HG02938 (cell line): ENCODE measurements at regions not wholly inside any gene's neighbourhood (a gene's known extent, or its start where the extent isn't known, plus 50 kb on each side); places are given as distances from the start of the nearest gene placed in this dataset.
"Not testable (repeated sequence)": the region's sequence is repeated elsewhere in the genome, so short reads cannot be mapped to it uniquely, and the experiment has no call there.

Source experiments
- ATAC-seq: cut with Tn5 transposase; IDR thresholded peaks from one replicate; pipeline ENCODE4 v1.9.1; 2021; ENCODE audit warnings: mild to moderate bottlenecking, moderate library complexity; ENCODE audit not compliant: unreplicated experiment

DNA sequence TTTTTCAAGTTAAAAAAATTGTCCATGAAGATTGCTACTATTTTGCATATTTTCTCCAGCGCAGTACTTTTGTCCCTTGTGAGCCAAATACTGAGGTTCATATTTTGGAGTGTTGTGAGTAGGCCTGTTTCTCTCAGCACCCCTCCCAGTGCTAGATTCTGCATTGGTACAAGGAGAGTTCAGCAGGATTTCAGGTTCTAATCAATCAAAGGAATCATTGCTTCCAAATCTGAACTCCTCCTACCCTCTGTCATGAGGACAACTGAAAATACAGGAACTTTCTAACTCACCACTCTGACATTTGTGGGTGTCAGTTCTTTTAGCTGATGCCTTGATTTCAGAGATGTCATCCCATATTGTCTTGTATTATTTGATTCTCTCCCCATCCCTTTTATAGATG is 299.9 kb downstream of the FZD1 start:
- no peak for ATAC-seq

DNA sequence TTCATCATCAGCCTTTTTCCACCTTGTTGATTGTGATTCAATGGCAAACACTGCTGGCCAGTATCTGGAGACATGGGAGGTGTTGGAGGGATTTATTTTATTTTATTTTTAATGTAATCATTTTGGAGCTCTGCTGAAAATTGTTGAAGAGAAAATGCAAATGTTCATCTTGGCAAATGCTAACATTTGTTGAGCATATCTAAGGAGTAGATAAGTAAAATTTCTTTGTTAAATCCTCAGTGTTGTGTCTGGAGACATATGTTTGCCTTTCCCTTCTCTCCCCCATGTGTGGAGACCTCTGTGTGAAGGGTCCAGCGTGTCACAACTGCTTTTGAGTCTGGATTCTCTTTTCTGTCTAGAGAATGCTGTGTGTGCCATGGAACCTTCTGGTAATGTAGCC is 300.3 kb downstream of the FZD1 start:
- ATAC-seq: no peak

DNA sequence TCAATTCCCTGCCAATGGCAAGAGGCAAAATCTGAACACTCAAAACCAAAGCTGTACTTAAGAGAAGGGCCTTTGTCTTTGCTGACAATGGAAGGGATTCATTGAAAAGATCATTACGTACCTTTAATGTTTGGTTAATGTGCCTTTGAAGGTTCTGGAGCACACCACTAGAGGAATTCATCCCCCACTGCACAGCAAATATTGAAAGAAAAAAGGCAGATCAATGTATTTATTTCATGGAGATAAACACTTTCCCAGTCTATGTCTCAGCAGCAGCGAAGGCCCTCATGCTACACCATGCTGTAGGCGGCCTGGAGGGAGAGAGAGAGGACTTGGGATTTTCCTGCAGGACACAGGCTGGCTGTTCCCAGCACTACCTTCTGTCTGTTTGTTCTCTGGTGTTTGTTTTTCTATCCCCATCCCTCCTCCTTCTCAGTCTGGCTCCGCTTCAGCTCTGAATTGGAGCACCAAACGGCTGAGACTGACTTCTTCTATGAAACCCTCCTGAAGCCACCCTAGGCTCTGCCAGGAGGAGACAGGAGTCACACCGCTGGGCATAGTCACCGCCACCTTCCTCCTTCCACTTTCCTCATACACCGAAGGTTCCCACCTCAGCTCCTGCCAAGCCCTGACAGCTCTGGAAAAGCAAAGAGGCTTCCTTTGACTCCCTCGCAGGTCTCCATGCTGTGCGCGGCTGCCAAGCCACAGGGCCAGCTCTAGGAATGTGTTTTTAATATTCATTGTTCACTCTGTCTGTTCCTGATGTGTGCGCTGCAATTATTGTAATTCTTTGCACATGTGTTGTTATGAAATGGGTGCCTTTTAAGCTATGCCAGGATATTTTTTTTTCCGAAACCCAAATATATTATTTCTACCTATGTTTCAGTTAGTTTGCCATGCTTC is 301.5 kb downstream of the FZD1 start:
- ATAC-seq: no peak

DNA sequence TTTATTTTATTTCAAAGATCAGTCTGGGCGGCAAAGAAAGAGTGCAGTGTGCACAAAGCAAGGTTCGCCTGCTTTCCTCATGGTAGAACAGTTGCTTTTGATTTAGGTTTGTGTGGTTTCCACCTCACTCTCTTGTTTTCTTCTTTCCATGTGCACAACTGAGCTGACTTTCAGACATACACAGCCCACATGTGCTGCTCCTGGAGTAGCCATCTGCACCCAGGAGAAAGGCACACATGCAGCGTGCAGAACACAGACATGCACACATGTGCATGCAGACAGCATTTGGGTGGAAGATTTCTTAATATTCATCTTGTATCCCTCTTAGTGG is 302.1 kb downstream of the FZD1 start:
- no peak for ATAC-seq

DNA sequence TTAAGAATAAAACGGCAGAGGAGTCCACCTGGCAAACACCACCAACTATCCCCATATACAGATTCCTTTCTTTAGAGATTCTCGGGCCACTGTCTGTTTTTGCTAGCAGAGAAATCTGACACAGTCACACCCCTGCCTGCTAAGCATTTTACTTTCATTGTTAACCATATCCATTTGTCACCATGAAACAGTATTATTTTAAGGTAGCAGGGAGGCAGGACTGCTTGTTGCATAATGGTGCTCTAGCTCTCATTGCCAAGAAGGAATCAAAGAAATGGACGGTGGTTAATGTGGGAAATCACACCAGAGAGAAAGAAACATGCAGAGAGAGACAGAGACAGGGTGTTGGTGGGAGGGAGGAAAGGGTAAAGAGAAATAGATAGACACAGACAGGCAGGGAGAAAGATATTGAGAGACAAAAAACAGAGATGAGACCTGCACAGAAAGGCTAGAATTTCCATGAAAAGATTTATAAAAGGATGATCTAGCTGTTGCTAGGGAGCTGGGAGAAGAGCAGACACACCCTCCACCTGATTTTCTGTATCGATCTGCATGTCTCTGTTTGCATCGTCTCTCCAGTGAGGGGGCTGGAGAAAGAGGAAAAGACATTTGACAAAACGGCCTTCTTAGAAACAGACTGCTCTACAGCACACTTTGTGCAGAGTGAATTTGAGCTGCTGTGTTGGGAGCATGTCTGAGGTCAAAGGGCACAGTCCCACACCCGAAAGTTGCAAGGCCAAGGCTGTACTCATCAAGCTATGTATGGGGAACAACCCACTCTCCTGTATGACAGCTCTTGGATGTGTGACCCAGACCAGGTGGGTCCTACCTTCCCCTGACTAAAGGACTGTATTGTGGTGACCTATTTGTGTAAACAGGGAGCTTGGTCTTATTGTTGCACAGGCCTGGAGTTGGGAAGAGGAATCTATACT is 303.1 kb downstream of the FZD1 start:
- no peak for ATAC-seq

DNA sequence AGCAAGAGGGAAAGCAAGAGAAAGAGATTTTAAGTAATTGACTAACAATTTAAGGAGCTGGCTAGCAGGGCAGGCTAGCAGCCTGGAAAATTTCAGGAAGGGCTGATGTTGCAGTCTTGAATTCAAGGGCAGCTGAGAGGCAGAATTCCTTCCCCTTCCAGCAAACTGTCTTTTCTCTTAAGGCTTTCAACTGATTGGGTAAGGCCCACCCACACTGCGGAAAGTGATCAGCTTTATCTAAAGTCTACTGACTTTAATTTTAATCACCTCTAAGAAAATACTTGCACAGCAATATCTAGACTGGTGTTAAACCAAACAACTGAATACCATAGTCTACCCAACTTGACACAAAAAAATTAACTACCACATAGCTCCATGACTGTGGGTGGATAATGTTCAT is 303.9 kb downstream of the FZD1 start:
- ATAC-seq: no peak

DNA sequence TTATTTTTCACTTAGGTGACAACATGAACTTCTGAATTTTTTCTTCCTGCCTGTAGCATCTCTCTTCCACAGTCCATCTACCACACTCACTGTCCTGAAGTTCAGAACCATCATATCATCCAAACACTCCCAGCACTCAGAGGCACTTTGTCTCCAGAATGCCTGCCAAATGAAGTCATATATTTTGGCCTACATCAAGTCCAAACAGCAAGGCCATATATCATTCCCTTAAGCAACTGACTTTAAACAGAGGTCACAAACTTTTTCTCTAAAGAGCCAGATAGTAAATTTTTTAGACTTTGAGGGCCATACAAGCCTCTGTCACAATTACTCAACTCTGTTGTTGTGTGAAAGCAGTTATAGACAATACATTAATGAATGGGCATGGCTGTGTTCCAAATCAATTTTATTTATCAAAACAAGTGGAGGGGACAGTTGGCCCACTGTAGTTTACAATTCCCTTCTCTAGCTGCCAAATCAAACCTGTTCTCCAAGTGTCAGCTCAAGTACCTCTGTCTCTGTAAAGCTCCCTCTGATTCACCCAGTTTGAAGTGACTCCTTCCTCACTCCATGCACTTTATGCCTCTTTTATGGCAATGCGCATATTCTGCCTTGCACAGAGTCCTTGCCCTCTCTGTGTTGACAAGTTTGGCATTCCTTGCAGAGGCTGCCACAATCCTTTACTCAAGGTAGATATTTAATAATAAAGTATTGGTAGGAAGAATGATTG is 305.7 kb downstream of the FZD1 start:
- ATAC-seq: no peak

DNA sequence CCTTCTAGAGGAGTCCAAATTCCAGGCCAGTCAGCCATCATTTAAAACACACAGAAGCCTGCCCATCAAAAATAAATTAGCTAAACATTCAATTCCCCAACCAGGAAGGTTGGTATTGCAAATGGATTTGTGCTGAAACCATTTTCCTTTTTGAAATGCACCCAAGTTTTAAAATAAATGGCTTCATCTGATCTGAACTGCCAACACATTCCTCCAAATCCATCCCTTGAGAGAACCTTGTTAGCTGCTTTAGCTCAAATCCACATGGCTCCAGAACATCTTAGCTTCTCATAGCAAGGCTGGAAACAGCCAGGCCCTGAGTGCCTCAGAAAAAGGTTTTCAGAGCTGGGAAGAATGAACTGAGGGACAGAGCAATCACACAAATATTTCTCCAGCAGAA is 306.3 kb downstream of the FZD1 start:
- no peak for ATAC-seq

DNA sequence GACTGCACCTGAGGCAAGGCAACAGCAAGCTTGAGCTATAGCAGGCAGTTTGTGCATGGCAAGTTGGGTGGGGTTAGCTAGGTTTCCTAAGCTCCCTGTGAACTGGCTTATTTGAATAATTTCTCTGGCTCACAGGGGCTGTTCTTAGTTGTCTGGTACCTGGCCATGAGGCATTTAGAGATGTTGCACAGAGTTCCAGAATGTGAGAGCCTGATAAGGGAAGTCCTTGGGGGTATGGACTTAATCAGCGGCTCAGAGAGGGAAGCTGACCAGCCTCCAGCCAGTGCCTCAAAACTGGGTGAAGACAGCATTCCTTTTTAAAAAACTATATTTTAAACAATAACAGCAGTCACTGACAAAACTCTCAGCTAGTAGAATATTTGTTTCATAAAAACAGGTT is 307.4 kb downstream of the FZD1 start:
- no peak for ATAC-seq

DNA sequence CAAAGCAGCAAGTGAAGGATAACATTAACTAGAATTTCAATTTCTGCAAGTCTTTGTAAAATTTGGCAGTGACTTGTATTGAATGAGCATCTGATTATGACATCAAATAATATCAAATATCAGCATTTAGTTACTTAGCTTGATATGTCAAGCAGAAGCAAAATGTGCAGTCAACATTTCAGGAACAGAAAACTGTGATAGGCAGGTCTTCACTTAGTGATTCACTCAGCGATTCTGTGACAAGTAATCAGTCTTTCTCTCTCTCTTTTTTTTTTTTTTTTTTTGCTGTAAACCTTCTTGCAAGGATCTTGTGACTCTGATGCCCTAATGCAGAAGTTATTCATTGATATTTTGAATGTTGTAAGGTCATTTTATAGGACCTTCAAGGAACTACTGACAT is 307.1 kb downstream of the MTERF1 start:
- ATAC-seq: no peak

DNA sequence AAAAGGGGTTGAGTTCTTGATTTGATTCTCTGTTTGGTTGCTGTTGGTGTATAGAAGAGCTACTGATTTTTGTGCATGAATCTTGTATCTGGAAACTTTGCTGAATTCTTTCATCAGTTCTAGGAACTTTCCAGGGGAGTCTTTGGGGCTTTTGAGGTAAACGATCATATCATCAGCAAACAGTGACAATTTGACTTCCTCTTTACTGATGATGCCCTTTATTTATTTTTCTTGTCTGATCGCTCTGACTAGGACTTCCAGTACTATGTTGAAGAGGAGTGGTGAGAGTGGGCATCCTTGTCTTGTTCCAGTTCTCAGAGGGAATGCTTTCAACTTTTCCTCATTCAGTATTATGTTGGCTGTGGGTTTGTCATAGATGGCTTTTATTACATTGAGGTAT is 304.0 kb downstream of the MTERF1 start:
- not testable (repeated sequence) for ATAC-seq

DNA sequence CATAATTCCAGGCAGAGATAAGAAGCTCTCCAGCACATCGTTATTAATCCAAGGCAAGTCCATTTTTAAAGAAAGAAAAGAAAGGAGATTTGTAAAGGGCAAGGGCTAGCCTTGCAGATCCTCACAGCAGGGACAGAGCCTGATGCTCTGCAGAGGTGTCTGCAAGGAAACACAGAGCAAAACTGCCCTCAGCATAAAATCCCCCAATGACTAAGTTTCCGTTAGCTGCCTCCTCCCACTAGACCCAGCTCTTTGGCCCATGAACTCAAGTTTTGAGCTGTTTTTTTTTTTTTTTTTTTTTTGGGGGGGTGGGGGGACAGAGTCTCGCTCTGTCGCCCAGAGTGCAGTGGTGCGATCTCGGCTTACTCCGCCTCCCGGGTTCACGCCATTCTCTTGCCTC is 300.7 kb downstream of the MTERF1 start:
- ATAC-seq: no peak

DNA sequence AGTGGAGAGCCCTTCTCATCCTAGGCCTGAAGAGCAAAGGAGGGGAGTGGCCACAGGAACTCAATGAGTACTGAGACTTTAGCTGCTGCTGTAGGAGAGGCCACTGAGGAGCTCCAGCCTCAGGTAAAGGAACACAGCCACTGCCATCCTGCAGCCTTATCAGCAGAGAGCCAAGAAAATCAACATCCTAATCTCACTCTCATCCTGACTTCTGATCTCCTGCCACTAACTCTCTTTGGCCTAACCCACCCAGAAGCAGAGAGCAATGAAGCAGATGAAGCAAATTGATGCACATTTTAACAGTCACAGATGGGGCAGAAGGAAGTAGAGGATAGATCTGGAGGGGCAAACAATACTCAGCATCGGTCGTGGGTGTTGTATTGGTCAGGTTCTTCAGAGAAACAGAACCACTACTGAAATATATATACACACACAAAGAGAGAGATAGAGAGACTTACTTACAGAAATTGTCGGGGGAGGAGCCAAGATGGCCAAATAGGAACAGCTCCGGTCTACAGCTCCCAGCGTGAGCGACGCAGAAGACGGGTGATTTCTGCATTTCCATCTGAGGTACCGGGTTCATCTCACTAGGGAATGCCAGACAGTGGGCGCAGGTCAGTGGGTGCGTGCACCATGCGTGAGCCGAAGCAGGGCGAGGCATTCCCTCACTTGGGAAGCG is 297.6 kb downstream of the MTERF1 start:
- ATAC-seq: no peak

DNA sequence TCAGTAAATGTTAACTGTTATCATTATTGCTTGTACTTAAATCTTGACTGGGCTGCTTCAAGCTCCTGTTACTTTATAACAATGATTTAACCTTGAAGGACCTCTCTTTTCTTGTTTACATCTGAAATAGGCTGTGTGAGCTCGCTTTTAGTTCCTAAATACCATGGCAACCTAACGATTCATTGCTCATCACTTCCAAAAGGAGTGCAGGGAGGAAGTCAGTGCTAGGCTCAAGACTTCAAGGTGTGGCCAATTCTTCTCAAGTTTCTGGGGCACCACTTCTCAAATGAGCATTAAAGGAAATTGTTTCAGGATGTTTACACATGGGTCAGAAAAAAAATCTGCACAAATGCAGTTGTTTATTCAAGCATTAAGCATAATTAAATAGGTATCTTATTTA is 284.2 kb downstream of the MTERF1 start:
- no peak for ATAC-seq

DNA sequence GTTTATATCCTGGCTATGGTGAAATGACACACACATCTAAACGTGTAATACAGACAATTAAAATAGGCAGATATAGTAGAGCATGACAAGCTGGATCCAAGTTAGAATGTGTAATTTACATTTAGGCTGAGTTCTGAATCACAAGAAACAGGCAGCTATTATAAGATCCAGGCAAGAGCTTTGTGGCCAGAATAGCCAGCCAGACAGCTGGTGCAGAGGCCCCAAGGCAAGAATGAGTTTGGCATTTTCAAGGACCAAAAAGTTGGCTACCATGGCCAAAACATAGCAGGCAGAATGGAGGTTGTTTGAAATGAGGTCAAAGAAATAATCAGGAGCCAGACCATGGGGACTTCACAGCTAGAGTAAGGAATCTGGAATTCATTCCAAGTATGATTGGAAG is 281.7 kb downstream of the MTERF1 start:
- ATAC-seq: no peak

DNA sequence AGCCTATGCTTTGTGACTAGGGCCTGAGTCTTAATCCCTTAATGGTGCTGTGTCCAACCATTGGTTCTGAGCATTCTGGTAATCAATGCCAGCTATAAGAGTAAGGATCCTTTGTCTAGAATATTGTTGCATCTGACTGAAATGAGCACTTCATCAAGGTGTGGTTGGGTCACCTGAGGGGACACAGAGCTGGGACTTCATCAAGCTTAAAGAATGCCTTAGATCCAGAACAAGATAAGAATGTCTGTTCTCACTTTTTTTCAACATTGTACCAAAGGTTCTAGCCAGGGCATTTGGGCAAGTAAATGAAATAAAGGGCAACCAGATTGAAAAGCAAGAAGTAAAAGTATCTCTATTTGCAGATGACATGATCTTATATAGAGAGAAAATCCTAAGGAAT is 280.4 kb downstream of the MTERF1 start:
- no peak for ATAC-seq

DNA sequence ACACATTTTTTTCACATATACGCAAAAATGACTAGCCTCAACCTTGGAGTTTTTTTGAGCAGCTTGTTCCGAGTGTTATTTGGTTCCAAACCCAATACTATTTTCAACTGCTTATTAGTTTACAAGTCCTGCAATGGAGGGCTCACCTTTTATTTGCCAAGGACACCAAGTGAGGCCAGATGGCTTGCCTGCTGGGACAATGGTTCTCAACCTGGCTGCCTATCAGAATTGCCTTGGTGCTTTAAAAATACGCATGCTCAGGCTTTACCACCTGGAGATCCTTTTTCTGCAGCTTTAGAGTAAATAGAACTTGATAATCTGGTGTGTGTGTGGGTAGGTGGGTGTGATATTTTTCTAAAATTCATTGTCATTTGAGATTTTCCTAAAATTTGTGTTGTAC is 276.8 kb downstream of the MTERF1 start:
- no peak for ATAC-seq

DNA sequence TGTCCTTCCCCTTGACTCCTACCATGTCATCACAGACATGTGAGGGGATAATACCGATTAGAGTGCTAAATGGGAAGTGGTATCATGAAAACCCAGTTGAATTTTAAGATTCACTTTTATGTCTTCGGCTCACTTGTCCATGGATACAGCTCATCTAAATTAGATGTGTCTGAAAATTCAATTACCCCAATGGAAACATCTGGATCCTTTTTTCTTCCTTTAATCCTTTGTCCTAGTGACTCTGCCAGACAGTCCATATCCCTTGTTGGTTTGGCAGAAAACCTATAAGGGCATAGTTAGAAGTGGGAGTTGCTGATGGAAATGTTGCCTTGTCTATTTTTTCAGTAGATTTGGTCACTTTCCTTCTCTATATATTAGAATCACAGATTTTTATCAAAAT is 271.9 kb downstream of the MTERF1 start:
- ATAC-seq: no peak

DNA sequence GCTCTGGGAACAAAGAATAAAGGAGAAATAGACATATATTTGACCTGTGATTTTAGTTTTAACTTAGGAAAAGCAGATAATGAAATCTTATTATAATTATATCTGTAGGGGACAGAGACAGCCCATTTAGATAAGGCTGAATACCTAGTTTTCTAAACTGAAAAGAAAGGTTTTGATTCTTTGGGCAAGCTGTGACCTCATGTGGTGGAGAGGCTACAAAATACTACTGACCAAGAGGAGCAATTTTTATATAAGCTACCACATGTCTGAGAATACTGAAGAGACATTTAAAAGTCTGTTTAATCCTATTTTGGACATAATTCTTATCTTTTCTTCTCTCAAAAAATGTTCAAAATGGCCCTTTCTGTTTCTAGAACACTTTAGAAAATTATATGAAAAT is 271.0 kb downstream of the MTERF1 start:
- no peak for ATAC-seq

DNA sequence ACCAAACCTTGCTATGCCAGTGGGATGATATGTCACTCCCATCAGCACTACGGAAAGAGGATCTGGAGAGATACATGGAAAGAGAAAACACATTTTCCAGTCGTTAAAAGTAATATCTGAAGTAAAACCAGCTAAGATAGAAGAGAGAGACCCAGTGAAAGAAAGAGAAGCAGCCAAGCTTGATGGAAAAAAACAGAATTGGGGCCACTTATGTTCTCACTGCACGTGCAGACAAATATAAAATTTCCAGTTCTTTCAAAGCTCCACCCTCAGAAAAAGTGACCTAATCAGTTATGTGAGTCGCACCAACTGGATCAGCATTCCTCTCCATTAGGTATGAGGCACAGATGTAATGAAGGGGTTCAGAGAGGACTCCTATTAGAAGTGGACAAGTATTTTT is 266.1 kb downstream of the MTERF1 start:
- ATAC-seq: no peak
